D721Med (cell line): ENCODE measurements at regions not wholly inside any gene's neighbourhood (a gene's known extent, or its start where the extent isn't known, plus 50 kb on each side); places are given as distances from the start of the nearest gene placed in this dataset.

Experiments
- DNase-seq: peaks from one replicate; pipeline ENCODE4 v3.0.0; 2011; ENCODE audit warnings: low spot score; ENCODE audit not compliant: insufficient read length
- FAIRE-seq: peaks from 2 replicates; lab custom pipeline; 2011; peaks lifted over from hg19 to GRCh38; lab: Jason Lieb, UNC
- CTCF ChIP-seq: IDR thresholded peaks from 2 replicates; pipeline ENCODE4 v1.5.1; 2012; ENCODE audit warnings: mild to moderate bottlenecking, control low read depth; ENCODE audit not compliant: insufficient read depth; ENCODE audit errors: missing control alignments

DNA sequence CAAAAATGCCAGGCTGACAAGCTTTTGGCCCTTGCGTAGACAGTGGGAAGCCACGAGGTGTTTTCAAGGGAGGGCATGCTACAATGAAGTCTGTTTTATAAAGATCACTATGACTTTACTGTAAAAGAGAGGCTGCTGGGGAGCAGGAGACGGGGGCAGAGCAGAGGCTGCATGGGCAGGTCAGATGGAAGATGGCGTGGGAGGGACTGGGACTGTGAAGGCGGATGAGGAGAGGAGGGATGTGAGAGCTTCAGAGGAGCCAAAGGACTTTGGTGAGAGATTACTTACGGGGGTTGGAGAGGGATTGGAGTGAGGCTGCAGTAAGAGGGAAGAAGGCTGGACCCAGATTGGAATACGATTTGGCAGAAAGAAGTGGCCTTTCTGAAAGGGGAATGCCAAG lies 86.6 kb upstream of the PCBD1 start:
- DNase-seq = no peak
- no peak for FAIRE-seq
- TF ChIP-seq CTCF = no peak

DNA sequence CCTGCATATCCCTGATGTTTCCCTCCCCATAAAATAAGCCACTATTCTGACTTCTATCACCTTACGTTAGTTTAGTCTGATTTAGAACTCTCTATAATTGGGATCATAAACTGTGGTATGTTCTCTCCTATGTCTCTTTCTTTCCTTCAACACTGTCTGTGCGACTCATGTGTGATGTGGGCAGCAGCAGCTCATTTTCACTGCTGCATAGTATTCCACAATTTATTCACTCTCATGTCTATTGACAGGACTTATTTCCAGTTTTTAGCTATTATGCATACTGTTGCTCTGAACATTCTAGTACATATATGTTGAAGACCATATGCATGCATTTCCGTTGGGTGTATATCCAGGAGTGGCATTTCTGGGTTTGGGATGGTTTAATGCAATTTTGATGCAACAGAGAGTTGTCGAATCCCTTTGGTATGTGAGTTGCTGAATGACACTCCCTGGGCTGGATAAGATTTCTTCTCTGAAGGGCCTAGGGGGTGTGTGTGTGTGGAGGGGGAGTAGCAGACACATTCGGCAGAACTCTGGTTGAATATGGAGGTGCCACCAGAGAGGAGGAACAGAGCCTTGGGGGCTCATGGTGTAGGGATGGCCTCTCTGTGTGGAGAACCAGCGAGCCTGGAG lies 87.8 kb upstream of the PCBD1 start:
- FAIRE-seq (no peak), DNase-seq (no peak)
- no peak for TF ChIP-seq CTCF

GRCh38 chr10:70977625-70978024 lies 89.3 kb upstream of the PCBD1 start:
- TF ChIP-seq CTCF = no peak
- FAIRE-seq = no peak
- DNase-seq = no peak

DNA sequence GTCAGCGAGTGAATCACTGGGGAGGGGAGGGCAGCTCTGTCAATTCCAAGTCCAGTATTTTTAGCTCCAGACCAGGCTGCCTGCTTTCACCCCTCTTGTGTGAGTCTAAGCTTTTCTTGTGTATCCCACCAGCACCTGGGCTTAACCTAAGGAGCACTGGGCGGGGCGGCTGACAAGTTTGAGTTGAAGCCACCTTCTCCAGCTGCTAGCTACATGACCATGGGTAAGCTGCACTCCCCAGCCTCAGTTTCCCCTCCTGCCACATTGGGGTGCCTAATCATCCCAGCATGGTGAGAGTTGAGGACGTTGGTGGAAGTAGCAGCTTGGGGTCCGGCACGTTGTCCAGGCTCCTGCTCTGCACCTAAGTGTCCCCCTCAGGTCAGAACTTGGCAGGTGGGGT lies 89.8 kb upstream of the PCBD1 start:
- no peak for FAIRE-seq
- no peak for TF ChIP-seq CTCF
- DNase-seq = no peak

- DNase-seq = no peak
- FAIRE-seq = no peak
- no peak for TF ChIP-seq CTCF
These were observed 90.6 kb upstream of the PCBD1 start for GRCh38 chr10:70978816-70979480.

GRCh38 chr10:70980687-70981086 lies 92.3 kb upstream of the PCBD1 start:
- FAIRE-seq (no peak), DNase-seq (no peak)
- TF ChIP-seq CTCF = no peak

DNA sequence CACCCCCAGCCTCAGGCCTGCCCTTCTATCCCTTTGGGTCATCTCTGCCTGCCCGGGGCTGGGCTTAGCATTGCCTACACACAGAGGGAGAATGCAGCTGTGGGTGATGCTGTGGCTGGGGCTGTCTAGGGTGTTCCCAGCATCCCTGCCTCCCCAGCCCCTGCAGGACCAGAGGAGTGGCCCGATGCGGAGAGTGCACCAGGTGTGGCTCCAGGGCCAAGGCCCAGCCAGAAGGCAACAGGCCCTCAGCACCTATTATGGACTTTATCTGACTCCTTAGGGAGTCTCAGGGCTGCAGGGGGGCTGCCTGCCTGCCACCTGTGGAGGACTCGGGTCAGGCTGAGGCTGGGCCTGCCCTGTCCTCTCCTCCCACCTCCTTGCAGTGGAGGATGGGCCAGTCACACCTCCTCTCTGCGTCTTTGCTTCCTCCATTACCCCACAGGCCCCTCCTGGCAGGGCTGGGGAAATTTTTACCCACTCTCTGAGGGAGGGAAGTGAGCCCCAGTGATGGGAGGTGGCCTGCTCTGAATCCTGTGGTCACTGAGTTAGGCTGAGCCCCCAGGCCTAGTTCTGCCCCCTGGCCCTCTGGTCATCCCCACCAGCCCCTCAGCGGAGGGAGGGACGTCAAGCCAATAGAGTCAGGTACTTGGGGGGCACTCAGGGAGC lies 92.9 kb upstream of the PCBD1 start:
- DNase-seq (no peak), FAIRE-seq (no peak)
- no peak for TF ChIP-seq CTCF
